GM23338 (cell line): ENCODE measurements at regions not wholly inside any gene's neighbourhood (a gene's known extent, or its start where the extent isn't known, plus 50 kb on each side); places are given as distances from the start of the nearest gene placed in this dataset.

Experiments used
- ATAC-seq: fragments of 200-7000 bp; cut with Tn5 transposase; 3 replicates; pipeline ENCODE4 v1.9.1; 2020
- DNase-seq: peaks from one replicate; pipeline ENCODE4 v3.0.0-alpha.2; 2015; ENCODE audit warnings: low spot score
- H2AFZ ChIP-seq: fragments of 200-600 bp; sonication (generic); 2 replicates; pipeline ENCODE4 v1.8.0; 2016; ENCODE audit warnings: antibody characterized with exemption, mild to moderate bottlenecking, moderate library complexity
- H3F3A ChIP-seq: fragments of 200-600 bp; sonication (generic); replicated peaks from 2 replicates; pipeline ENCODE4 v1.8.0; 2017; ENCODE audit warnings: antibody characterized with exemption, mixed run types, low read depth
- H3K27ac ChIP-seq: fragments of 200-600 bp; sonication (generic); 2 replicates; pipeline ENCODE4 v1.6.1; 2016; ENCODE audit warnings: low read depth
- H3K27me3 ChIP-seq: fragments of 200-600 bp; sonication (generic); 2 replicates; pipeline ENCODE4 v1.8.0; 2016; ENCODE audit warnings: mild to moderate bottlenecking, mixed run types, moderate library complexity; ENCODE audit not compliant: insufficient read depth
- H3K36me3 ChIP-seq: fragments of 200-600 bp; sonication (generic); 2 replicates; pipeline ENCODE4 v1.8.0; 2016; ENCODE audit warnings: mild to moderate bottlenecking; ENCODE audit not compliant: insufficient read depth
- H3K4me1 ChIP-seq: fragments of 200-600 bp; sonication (generic); 2 replicates; pipeline ENCODE4 v1.8.0; 2016; ENCODE audit warnings: mild to moderate bottlenecking, moderate library complexity; ENCODE audit not compliant: insufficient read depth
- H3K4me2 ChIP-seq: fragments of 200-600 bp; sonication (generic); 2 replicates; pipeline ENCODE4 v1.7.1; 2017; ENCODE audit warnings: mixed run types
- H3K4me3 ChIP-seq: fragments of 200-600 bp; sonication (generic); 2 replicates; pipeline ENCODE4 v1.6.1; 2016; ENCODE audit warnings: mixed run types
- H3K79me2 ChIP-seq: fragments of 200-600 bp; sonication (generic); replicated peaks from 2 replicates; pipeline ENCODE4 v1.8.0; 2017; ENCODE audit warnings: mild to moderate bottlenecking; ENCODE audit not compliant: insufficient read depth
- H3K9me2 ChIP-seq: fragments of 200-600 bp; sonication (generic); 2 replicates; pipeline ENCODE4 v1.8.0; 2017; ENCODE audit not compliant: insufficient read depth
- H4K20me1 ChIP-seq: fragments of 200-600 bp; sonication (generic); replicated peaks from 2 replicates; pipeline ENCODE4 v1.8.0; 2017; ENCODE audit warnings: mild to moderate bottlenecking; ENCODE audit not compliant: insufficient read depth
- H3K27ac Mint-ChIP-seq: 2 replicates; pipeline ENCODE4 v1.8.0; 2020; ENCODE audit warnings: inconsistent platforms, mild to moderate bottlenecking, moderate library complexity, mixed read lengths
- H3K27me3 Mint-ChIP-seq: 3 replicates; pipeline ENCODE4 v1.8.0; 2022; ENCODE audit warnings: low read depth, mild to moderate bottlenecking, moderate library complexity, mixed read lengths, inconsistent platforms; ENCODE audit not compliant: insufficient read depth, poor library complexity
- H3K36me3 Mint-ChIP-seq: 3 replicates; pipeline ENCODE4 v1.8.0; 2021; ENCODE audit warnings: low read depth, mild to moderate bottlenecking, inconsistent platforms, moderate library complexity, mixed read lengths
- H3K4me1 Mint-ChIP-seq: 3 replicates; pipeline ENCODE4 v1.8.0; 2020; ENCODE audit warnings: mild to moderate bottlenecking, inconsistent platforms, mixed read lengths
- H3K4me3 Mint-ChIP-seq: 3 replicates; pipeline ENCODE4 v1.8.0; 2021; ENCODE audit warnings: moderate library complexity, mild to moderate bottlenecking, inconsistent platforms, mixed read lengths
- H3K9me3 Mint-ChIP-seq: 3 replicates; pipeline ENCODE4 v1.8.0; 2020; ENCODE audit warnings: moderate library complexity, mild to moderate bottlenecking, inconsistent platforms, mixed read lengths
- EZH2phosphoT487 ChIP-seq: fragments of 200-600 bp; sonication (generic); IDR thresholded peaks from one replicate; pipeline ENCODE4 v1.8.1; 2018; ENCODE audit warnings: antibody characterized with exemption; ENCODE audit not compliant: unreplicated experiment
- JUNB ChIP-seq: IDR thresholded peaks from one replicate; pipeline ENCODE4 v1.6.1; 2016; ENCODE audit warnings: antibody characterized with exemption; ENCODE audit not compliant: unreplicated experiment
- POLR2AphosphoS5 ChIP-seq: IDR thresholded peaks from 2 replicates; pipeline ENCODE4 v1.6.1; 2016; ENCODE audit warnings: antibody characterized with exemption, low read depth
- REST ChIP-seq: IDR thresholded peaks from one replicate; pipeline ENCODE4 v1.6.1; 2018; ENCODE audit warnings: antibody characterized with exemption; ENCODE audit not compliant: unreplicated experiment
- STAT1 ChIP-seq: IDR thresholded peaks from one replicate; pipeline ENCODE4 v1.6.1; 2016; ENCODE audit warnings: antibody characterized with exemption; ENCODE audit not compliant: unreplicated experiment
- ZNF114 ChIP-seq: fragments of 250-450 bp; sonication (Bioruptor Pico); IDR thresholded peaks from 2 replicates; pipeline ENCODE4 v1.5.0; 2020; ENCODE audit warnings: mild to moderate bottlenecking, moderate library complexity
- TF ChIP-seq, protein P1 (sequence below): fragments of 250-450 bp; sonication (Bioruptor Pico); IDR thresholded peaks from 2 replicates; pipeline ENCODE4 v1.5.0; 2020; ENCODE audit warnings: mild to moderate bottlenecking, moderate library complexity
- TF ChIP-seq, protein P2 (sequence below): IDR thresholded peaks from 2 replicates; pipeline ENCODE4 v1.6.1; 2016; ENCODE audit warnings: antibody characterized with exemption

- H3K9me2 ChIP-seq: no peaks in the 10 kb centered on the region
- H3K4me3 ChIP-seq: no peak overlapping the region
- H3K36me3 ChIP-seq: no peaks in the 10 kb centered on the region
- Mint-ChIP-seq H3K4me3 (no peak overlapping the region), H3K36me3 (no peaks in the 10 kb centered on the region), H3K9me3 (no peaks in the 10 kb centered on the region), H3K27me3 (no peaks in the 10 kb centered on the region), H3K27ac (no peak overlapping the region), H3K4me1 (peaks cover 37% of the 10 kb centered on the region)
- H3K79me2 ChIP-seq: 0 out of 2 replicates have a peak, but pooled peaks cover 12% of the 10 kb centered on the region
- H3K27ac ChIP-seq: no peak overlapping the region
- DNase-seq (no peak), ATAC-seq (no peak; the same call in 2 of the 3 replicates)
- H4K20me1 ChIP-seq: no peaks in the 10 kb centered on the region
- H3F3A ChIP-seq: no peaks in the 10 kb centered on the region
- H3K27me3 ChIP-seq: no peaks in the 10 kb centered on the region
- peaks cover 24% of the 10 kb centered on the region for H3K4me1 ChIP-seq
- H3K4me2 ChIP-seq: no peak overlapping the region
- no peak overlapping the region for H2AFZ ChIP-seq
- TF ChIP-seq, protein P1, sequence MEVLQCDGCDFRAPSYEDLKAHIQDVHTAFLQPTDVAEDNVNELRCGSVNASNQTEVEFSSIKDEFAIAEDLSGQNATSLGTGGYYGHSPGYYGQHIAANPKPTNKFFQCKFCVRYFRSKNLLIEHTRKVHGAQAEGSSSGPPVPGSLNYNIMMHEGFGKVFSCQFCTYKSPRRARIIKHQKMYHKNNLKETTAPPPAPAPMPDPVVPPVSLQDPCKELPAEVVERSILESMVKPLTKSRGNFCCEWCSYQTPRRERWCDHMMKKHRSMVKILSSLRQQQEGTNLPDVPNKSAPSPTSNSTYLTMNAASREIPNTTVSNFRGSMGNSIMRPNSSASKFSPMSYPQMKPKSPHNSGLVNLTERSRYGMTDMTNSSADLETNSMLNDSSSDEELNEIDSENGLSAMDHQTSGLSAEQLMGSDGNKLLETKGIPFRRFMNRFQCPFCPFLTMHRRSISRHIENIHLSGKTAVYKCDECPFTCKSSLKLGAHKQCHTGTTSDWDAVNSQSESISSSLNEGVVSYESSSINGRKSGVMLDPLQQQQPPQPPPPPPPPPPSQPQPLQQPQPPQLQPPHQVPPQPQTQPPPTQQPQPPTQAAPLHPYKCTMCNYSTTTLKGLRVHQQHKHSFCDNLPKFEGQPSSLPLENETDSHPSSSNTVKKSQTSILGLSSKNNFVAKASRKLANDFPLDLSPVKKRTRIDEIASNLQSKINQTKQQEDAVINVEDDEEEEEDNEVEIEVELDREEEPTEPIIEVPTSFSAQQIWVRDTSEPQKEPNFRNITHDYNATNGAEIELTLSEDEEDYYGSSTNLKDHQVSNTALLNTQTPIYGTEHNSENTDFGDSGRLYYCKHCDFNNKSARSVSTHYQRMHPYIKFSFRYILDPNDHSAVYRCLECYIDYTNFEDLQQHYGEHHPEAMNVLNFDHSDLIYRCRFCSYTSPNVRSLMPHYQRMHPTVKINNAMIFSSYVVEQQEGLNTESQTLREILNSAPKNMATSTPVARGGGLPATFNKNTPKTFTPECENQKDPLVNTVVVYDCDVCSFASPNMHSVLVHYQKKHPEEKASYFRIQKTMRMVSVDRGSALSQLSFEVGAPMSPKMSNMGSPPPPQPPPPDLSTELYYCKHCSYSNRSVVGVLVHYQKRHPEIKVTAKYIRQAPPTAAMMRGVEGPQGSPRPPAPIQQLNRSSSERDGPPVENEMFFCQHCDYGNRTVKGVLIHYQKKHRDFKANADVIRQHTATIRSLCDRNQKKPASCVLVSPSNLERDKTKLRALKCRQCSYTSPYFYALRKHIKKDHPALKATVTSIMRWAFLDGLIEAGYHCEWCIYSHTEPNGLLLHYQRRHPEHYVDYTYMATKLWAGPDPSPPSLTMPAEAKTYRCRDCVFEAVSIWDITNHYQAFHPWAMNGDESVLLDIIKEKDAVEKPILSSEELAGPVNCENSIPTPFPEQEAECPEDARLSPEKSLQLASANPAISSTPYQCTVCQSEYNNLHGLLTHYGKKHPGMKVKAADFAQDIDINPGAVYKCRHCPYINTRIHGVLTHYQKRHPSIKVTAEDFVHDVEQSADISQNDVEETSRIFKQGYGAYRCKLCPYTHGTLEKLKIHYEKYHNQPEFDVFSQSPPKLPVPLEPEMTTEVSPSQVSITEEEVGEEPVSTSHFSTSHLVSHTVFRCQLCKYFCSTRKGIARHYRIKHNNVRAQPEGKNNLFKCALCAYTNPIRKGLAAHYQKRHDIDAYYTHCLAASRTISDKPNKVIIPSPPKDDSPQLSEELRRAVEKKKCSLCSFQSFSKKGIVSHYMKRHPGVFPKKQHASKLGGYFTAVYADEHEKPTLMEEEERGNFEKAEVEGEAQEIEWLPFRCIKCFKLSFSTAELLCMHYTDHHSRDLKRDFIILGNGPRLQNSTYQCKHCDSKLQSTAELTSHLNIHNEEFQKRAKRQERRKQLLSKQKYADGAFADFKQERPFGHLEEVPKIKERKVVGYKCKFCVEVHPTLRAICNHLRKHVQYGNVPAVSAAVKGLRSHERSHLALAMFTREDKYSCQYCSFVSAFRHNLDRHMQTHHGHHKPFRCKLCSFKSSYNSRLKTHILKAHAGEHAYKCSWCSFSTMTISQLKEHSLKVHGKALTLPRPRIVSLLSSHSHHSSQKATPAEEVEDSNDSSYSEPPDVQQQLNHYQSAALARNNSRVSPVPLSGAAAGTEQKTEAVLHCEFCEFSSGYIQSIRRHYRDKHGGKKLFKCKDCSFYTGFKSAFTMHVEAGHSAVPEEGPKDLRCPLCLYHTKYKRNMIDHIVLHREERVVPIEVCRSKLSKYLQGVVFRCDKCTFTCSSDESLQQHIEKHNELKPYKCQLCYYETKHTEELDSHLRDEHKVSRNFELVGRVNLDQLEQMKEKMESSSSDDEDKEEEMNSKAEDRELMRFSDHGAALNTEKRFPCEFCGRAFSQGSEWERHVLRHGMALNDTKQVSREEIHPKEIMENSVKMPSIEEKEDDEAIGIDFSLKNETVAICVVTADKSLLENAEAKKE (CRISPR knock-in tag): no peak
Measured at GRCh38 chr4:151618858-151619257, 141.9 kb downstream of the GATB start.

GRCh38 chr4:151620066-151620465 is 140.7 kb downstream of the GATB start:
- Mint-ChIP-seq H3K9me3 (no peaks in the 10 kb centered on the region), H3K27ac (no peak overlapping the region), H3K4me1 (peaks cover 44% of the 10 kb centered on the region), H3K4me3 (no peak overlapping the region), H3K27me3 (no peaks in the 10 kb centered on the region), H3K36me3 (no peaks in the 10 kb centered on the region)
- Histone ChIP-seq H3K27me3 (no peaks in the 10 kb centered on the region), H3K4me1 (peaks cover 26% of the 10 kb centered on the region), H4K20me1 (no peaks in the 10 kb centered on the region), H3K4me3 (no peak overlapping the region), H3K27ac (no peak overlapping the region), H3F3A (no peaks in the 10 kb centered on the region), H3K4me2 (no peak overlapping the region), H3K9me2 (no peaks in the 10 kb centered on the region), H3K79me2 (0 out of 2 replicates have a peak, but pooled peaks cover 12% of the 10 kb centered on the region), H3K36me3 (no peaks in the 10 kb centered on the region), H2AFZ (no peak overlapping the region)
- DNase-seq (no peak), ATAC-seq (no peak)
- no peak for TF ChIP-seq POLR2AphosphoS5
- TF ChIP-seq JUNB: no peak
- no peak for TF ChIP-seq ZNF114 (CRISPR knock-in tag)
- TF ChIP-seq STAT1: no peak
- TF ChIP-seq, protein P2, sequence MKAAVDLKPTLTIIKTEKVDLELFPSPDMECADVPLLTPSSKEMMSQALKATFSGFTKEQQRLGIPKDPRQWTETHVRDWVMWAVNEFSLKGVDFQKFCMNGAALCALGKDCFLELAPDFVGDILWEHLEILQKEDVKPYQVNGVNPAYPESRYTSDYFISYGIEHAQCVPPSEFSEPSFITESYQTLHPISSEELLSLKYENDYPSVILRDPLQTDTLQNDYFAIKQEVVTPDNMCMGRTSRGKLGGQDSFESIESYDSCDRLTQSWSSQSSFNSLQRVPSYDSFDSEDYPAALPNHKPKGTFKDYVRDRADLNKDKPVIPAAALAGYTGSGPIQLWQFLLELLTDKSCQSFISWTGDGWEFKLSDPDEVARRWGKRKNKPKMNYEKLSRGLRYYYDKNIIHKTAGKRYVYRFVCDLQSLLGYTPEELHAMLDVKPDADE: no peak
- TF ChIP-seq EZH2phosphoT487: no peak
- TF ChIP-seq REST: no peak
